ENCODE measurements at regions not wholly inside any gene's neighbourhood (a gene's known extent, or its start where the extent isn't known, plus 50 kb on each side); places are given as distances from the start of the nearest gene placed in this dataset.
A peak's percentile ranks its signal among the peaks of the same experiment; 100 is the strongest.

DNA sequence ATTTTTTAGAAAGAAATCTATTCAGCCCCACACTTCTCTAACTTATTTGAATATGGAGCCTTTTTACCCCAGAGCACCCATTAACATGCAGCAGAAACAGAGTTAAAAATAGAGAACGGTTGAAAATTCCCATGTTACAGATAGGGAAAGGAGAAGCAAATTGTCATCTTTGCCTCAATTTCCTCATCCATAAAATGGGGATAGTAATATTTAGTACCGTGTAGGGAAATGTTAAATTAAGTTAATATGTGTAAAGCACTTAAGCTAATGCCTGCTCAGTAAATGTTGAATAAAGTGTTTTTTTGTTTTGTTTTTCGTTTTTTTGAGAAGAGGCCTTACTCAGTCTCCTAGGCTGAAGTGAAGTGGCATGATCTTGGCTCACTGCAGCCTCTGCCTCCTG lies 50.3 kb downstream of the NAV1 start:
- H3K4me1 ChIP-seq, result peaks cover 20% of the 10 kb centered on the region
- TF ChIP-seq, protein P1, sequence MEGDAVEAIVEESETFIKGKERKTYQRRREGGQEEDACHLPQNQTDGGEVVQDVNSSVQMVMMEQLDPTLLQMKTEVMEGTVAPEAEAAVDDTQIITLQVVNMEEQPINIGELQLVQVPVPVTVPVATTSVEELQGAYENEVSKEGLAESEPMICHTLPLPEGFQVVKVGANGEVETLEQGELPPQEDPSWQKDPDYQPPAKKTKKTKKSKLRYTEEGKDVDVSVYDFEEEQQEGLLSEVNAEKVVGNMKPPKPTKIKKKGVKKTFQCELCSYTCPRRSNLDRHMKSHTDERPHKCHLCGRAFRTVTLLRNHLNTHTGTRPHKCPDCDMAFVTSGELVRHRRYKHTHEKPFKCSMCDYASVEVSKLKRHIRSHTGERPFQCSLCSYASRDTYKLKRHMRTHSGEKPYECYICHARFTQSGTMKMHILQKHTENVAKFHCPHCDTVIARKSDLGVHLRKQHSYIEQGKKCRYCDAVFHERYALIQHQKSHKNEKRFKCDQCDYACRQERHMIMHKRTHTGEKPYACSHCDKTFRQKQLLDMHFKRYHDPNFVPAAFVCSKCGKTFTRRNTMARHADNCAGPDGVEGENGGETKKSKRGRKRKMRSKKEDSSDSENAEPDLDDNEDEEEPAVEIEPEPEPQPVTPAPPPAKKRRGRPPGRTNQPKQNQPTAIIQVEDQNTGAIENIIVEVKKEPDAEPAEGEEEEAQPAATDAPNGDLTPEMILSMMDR (IDR thresholded peaks at IDR 0.05), result no peak

DNA sequence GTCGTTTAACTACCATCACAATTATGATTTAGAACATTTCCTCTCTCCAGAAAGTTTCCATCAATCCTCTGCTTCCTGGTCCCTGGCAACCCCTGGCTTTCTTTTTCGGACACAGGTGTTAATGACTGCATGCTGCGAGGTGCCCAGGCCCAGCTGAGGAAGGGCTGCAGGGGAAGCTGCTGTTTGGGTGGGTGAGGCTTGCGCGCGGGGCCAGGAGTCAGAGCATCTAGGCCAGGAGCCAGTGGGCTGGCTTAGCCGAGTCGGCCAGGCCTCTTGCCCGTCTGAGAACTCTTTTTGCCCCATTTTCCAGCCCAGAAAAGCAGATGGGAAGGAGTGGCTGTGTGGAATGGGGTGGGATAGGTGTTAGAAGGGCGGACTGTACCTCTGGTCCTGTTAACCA lies 51.5 kb downstream of the NAV1 start:
- peaks cover 17% of the 10 kb centered on the region for H3K4me1 ChIP-seq
- TF ChIP-seq, protein P1 (IDR thresholded peaks at IDR 0.05), result no peak
- H3K27ac ChIP-seq, result no peak overlapping the region
- H3K9me3 ChIP-seq, result no peaks in the 10 kb centered on the region
- no peak for ATAC-seq
- peak; percentile 45 for DNase-seq
- no peaks in the 10 kb centered on the region for H3K27me3 ChIP-seq
- intact Hi-C loops (cut with DNase I), result no loop called here
- H3K36me3 ChIP-seq, result no peaks in the 10 kb centered on the region
- H3K4me3 ChIP-seq, result no peak overlapping the region

More for the DNA sequence above, 50.3 kb downstream of the NAV1 start:
- Histone ChIP-seq H3K27me3 (no peaks in the 10 kb centered on the region), H3K27ac (no peak overlapping the region), H3K36me3 (no peaks in the 10 kb centered on the region), H3K4me3 (no peak overlapping the region), H3K9me3 (no peaks in the 10 kb centered on the region)
- ATAC-seq (no peak), DNase-seq (no peak)
- intact Hi-C loops (cut with DNase I), result no loop called here

DNA sequence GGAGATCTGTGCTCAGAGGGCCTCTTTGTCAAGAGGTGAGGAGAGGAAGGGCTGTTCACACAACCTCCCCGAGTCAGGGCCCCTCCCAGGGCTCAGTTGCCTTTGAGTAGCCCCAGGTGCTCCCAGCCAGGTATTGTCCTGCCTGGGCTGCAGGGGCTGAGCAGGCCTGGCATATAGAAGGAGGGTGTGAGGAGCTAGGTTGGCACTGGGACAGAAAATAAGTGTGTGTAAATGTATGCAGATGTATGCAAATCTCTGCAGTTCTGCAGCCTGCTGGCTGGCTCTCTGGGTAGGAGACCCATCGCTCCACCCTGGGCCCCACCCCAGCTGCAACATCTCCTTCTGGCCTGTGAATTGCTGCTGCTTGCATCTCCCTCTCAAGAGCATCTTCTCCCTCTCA lies 52.4 kb downstream of the NAV1 start:
- no peak overlapping the region for H3K27ac ChIP-seq
- no peak for ATAC-seq
- TF ChIP-seq, protein P1 (IDR thresholded peaks at IDR 0.05), result no peak
- intact Hi-C loops (cut with DNase I), result no loop called here
- no peaks in the 10 kb centered on the region for H3K27me3 ChIP-seq
- H3K9me3 ChIP-seq, result no peaks in the 10 kb centered on the region
- DNase-seq, result peak; percentile 28
- H3K4me3 ChIP-seq, result no peak overlapping the region
- peaks cover 17% of the 10 kb centered on the region for H3K4me1 ChIP-seq
- H3K36me3 ChIP-seq, result no peaks in the 10 kb centered on the region

DNA sequence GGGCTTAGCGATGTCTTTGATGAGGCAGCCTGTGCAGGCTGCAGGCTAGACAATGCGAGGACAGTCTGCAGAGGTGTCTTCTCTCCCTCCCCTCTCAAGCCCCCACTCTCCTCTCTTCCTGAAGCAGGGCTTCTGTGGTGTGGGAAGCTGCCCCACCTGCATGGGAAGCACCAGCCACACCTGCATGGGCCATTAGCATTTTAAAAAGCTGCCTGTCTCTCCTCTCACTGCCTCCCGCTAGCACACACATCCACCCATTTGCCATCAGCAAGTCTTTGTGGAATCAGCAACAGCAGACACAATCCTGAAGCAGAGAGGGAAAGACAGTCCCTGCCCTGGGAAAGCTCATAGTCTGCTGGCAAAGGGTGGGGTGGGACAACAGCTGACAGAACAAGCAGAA lies 53.1 kb downstream of the NAV1 start:
- Histone ChIP-seq H3K4me1 (peaks cover 17% of the 10 kb centered on the region), H3K9me3 (no peaks in the 10 kb centered on the region), H3K36me3 (no peaks in the 10 kb centered on the region), H3K4me3 (no peak overlapping the region), H3K27me3 (no peaks in the 10 kb centered on the region), H3K27ac (no peak overlapping the region)
- intact Hi-C loops (cut with DNase I), result no loop called here
- no peak for ATAC-seq
- DNase-seq, result peak; percentile 34
- TF ChIP-seq, protein P1 (IDR thresholded peaks at IDR 0.05), result no peak

DNA sequence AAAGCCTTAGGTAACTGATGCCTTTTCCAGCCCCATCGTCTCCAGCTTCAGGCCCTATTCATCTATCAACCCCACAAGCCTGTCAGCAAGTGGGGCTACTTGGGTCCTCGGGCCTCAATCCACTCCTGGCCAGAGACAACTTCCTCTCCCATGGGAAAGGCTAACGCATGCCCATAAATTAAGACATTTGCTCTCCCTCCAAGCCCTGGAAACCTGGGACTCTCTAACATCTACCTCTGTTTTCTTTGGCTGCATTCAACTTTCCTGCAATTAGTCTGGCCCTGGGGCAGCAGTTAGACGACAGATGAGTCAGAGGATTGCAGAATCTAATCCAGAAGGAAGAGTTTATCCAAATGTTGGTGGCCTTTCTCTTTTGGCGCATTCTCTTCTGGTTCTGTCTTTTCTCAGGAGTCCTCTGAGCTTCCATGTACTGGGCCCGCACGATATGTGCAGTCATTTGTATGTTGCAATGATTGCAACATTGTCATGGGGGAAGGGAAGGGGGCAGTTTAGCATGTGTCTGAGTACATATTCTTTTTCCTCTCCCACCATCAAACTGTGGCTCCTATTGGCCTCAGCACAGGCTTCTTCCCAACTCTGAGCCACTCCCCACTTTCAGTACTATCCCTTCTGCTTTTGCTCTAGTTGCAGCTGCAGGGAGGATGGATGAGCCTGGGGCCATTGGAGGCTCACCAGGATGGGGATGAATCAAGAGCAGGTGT lies 54.4 kb downstream of the NAV1 start:
- TF ChIP-seq, protein P1 (IDR thresholded peaks at IDR 0.05), result no peak
- DNase-seq, result peak; percentile 27
- Histone ChIP-seq H3K9me3 (no peaks in the 10 kb centered on the region), H3K36me3 (no peaks in the 10 kb centered on the region), H3K4me3 (no peak overlapping the region), H3K4me1 (peaks cover 23% of the 10 kb centered on the region), H3K27me3 (no peaks in the 10 kb centered on the region), H3K27ac (no peak overlapping the region)
- ATAC-seq, result peak; percentile 5
- intact Hi-C loops (cut with DNase I), result no loop called here

Data from upper lobe of right lung (tissue), 1 donor.